ENCODE measurements at regions not wholly inside any gene's neighbourhood (a gene's known extent, or its start where the extent isn't known, plus 50 kb on each side); places are given as distances from the start of the nearest gene placed in this dataset.

GRCh38 chr14:53409289-53409688, 256.2 kb upstream of the DDHD1 start (continued):
- no peak for TF ChIP-seq ZNF583 (CRISPR knock-in tag; IDR thresholded peaks at IDR 0.05)
- TF ChIP-seq NBN (IDR thresholded peaks at IDR 0.05; ENCODE audit: low read depth) = no peak

GRCh38 chr14:53408175-53408879, 255.2 kb upstream of the DDHD1 start:
- H3K36me3 ChIP-seq (ENCODE audit: control insufficient read depth, insufficient read depth, low read length) = no peaks in the 10 kb centered on the region
- WGBS (ENCODE audit: insufficient coverage, low coverage, missing lambda C conversion rate) = 9% methylated on average over 2 of the region's 2 CpGs
- POLR2A ChIA-PET = no interaction called here
- H3K9me3 ChIP-seq (replicated peaks; ENCODE audit: control insufficient read depth, insufficient read depth, low read depth, low read length) = no peaks in the 10 kb centered on the region
- DNase-seq (ENCODE audit: extremely low read depth in 1 of 4, low spot score in 3 of 4) (no peak), FAIRE-seq (no peak), ATAC-seq (no peak)
- H3K9me1 ChIP-seq (ENCODE audit: control insufficient read depth, insufficient read depth, low read length) = no peaks in the 10 kb centered on the region
- CTCF ChIA-PET (ENCODE audit: low intra/inter-chr PET ratio) = no interaction called here
- no peak overlapping the region for H3K27ac ChIP-seq (ENCODE audit: extremely low read depth, low read depth, low read length)
- H2AFZ ChIP-seq (ENCODE audit: low read depth, low read length) = no peak overlapping the region
- H3K4me3 ChIP-seq = no peak overlapping the region
- H3K27me3 ChIP-seq (ENCODE audit: control insufficient read depth in 2 of 2, insufficient read depth in 2 of 2, low read length in 2 of 2) = no peaks in the 10 kb centered on the region
- no peak overlapping the region for H3K9ac ChIP-seq (ENCODE audit: insufficient read depth in 1 of 2, low read depth in 2 of 2, low read length in 2 of 2)
- no peaks in the 10 kb centered on the region for H3K4me1 ChIP-seq (replicated peaks in 1 of 2; ENCODE audit: control insufficient read depth in 2 of 2, insufficient read depth in 2 of 2, low read length in 2 of 2)
- no peak overlapping the region for H3K4me2 ChIP-seq (ENCODE audit: insufficient read depth, low read length)
- TF ChIP-seq NELFE (IDR thresholded peaks at IDR 0.05; ENCODE audit: insufficient read depth, insufficient read length) (no peak), PPARD (CRISPR knock-in tag; IDR thresholded peaks at IDR 0.05) (no peak), NCOA1 (IDR thresholded peaks at IDR 0.05; ENCODE audit: low read depth) (no peak), XRCC3 (IDR thresholded peaks at IDR 0.05) (no peak), ZZZ3 (IDR thresholded peaks at IDR 0.05) (no peak), RBM34 (IDR thresholded peaks at IDR 0.05; ENCODE audit: borderline replicate concordance, insufficient read depth, low read length) (no peak), E2F1 (CRISPR knock-in tag; IDR thresholded peaks at IDR 0.05) (no peak), U2AF2 (optimal IDR thresholded peaks at IDR 0.05; ENCODE audit: low read depth, low read length) (no peak)
- H3K79me2 ChIP-seq (ENCODE audit: control insufficient read depth, insufficient read depth, low read length) = no peaks in the 10 kb centered on the region
- in situ Hi-C loops (cut with MboI) (no loop called here), intact Hi-C loops (cut with micrococcal nuclease) (no loop called here)
- no peaks in the 10 kb centered on the region for H4K20me1 ChIP-seq (replicated peaks; ENCODE audit: control insufficient read depth, insufficient read depth, low read length)
- no TSS peak for BruUV-seq (replicated peaks)
